ENCODE measurements at regions not wholly inside any gene's neighbourhood (a gene's known extent, or its start where the extent isn't known, plus 50 kb on each side); places are given as distances from the start of the nearest gene placed in this dataset.
"Not testable (repeated sequence)": the region's sequence is repeated elsewhere in the genome, so short reads cannot be mapped to it uniquely, and the experiment has no call there.

GRCh38 chr6:118705544-118706491 lies 54.4 kb upstream of the CEP85L start:
- Histone ChIP-seq H3K27me3 (no peaks in the 10 kb centered on the region), H3K4me1 (peaks cover 33% of the 10 kb centered on the region), H3K36me3 (no peaks in the 10 kb centered on the region), H3K4me3 (no peak overlapping the region), H3K9me3 (no peaks in the 10 kb centered on the region), H3K27ac (no peak overlapping the region)
- DNase-seq (ENCODE audit: low spot score in 2 of 2), result no peak
- TF ChIP-seq CTCF (IDR thresholded peaks at IDR 0.05), result no peak
- no peak for TF ChIP-seq POLR2A (IDR thresholded peaks at IDR 0.05)
- no peak for TF ChIP-seq POLR2AphosphoS5 (IDR thresholded peaks at IDR 0.05)
- TF ChIP-seq EP300 (IDR thresholded peaks at IDR 0.05), result no peak
- 48% methylated on average over 4 of the region's 4 CpGs for WGBS

GRCh38 chr6:118704915-118705314 lies 53.5 kb upstream of the CEP85L start:
- no peaks in the 10 kb centered on the region for H3K36me3 ChIP-seq
- H3K27me3 ChIP-seq, result no peaks in the 10 kb centered on the region
- WGBS, result 70% methylated on average over 3 of the region's 3 CpGs
- no peak for DNase-seq (ENCODE audit: low spot score in 2 of 2)
- H3K27ac ChIP-seq, result no peak overlapping the region
- H3K4me1 ChIP-seq, result peaks cover 28% of the 10 kb centered on the region
- H3K9me3 ChIP-seq, result no peaks in the 10 kb centered on the region
- no peak overlapping the region for H3K4me3 ChIP-seq
- TF ChIP-seq POLR2A (IDR thresholded peaks at IDR 0.05), result no peak
- TF ChIP-seq CTCF (IDR thresholded peaks at IDR 0.05), result no peak
- TF ChIP-seq EP300 (IDR thresholded peaks at IDR 0.05), result no peak
- no peak for TF ChIP-seq POLR2AphosphoS5 (IDR thresholded peaks at IDR 0.05)

GRCh38 chr6:118701260-118701659 lies 49.9 kb upstream of the CEP85L start:
- H3K9me3 ChIP-seq; DNase-seq (ENCODE audit: low spot score in 2 of 2); H3K27ac ChIP-seq; H3K27me3 ChIP-seq; H3K36me3 ChIP-seq; H3K4me3 ChIP-seq: not testable (repeated sequence)
- H3K4me1 ChIP-seq, result peaks cover 14% of the 10 kb centered on the region
- WGBS, result 92% methylated on average over 3 of the region's 3 CpGs

Measured in suprapubic skin (tissue), 4 donors.